ENCODE measurements at regions not wholly inside any gene's neighbourhood (a gene's known extent, or its start where the extent isn't known, plus 50 kb on each side); places are given as distances from the start of the nearest gene placed in this dataset.
"Not testable (repeated sequence)": the region's sequence is repeated elsewhere in the genome, so short reads cannot be mapped to it uniquely, and the experiment has no call there.

GRCh38 chr21:5013455-5014304 is 5507.7 kb upstream of the TPTE start:
- not testable (repeated sequence) for H3K36me3 Mint-ChIP-seq (ENCODE audit: low read depth); DNase-seq (ENCODE audit: low spot score); H3K4me3 Mint-ChIP-seq (ENCODE audit: unreplicated experiment); H3K27ac Mint-ChIP-seq (ENCODE audit: unreplicated experiment); H3K4me1 Mint-ChIP-seq (ENCODE audit: low read depth); H3K27me3 Mint-ChIP-seq (ENCODE audit: low read depth); H3K9me3 Mint-ChIP-seq (ENCODE audit: low read depth)

GRCh38 chr21:5015187-5015586 is 5506.2 kb upstream of the TPTE start:
- not testable (repeated sequence) for H3K9me3 Mint-ChIP-seq (ENCODE audit: low read depth); H3K27me3 Mint-ChIP-seq (ENCODE audit: low read depth); H3K4me1 Mint-ChIP-seq (ENCODE audit: low read depth); DNase-seq (ENCODE audit: low spot score); H3K4me3 Mint-ChIP-seq (ENCODE audit: unreplicated experiment); H3K27ac Mint-ChIP-seq (ENCODE audit: unreplicated experiment); H3K36me3 Mint-ChIP-seq (ENCODE audit: low read depth)

- not testable (repeated sequence) for H3K9me3 Mint-ChIP-seq (ENCODE audit: low read depth); DNase-seq (ENCODE audit: low spot score); H3K4me3 Mint-ChIP-seq (ENCODE audit: unreplicated experiment); H3K36me3 Mint-ChIP-seq (ENCODE audit: low read depth); H3K4me1 Mint-ChIP-seq (ENCODE audit: low read depth); H3K27ac Mint-ChIP-seq (ENCODE audit: unreplicated experiment); H3K27me3 Mint-ChIP-seq (ENCODE audit: low read depth)
Measured at GRCh38 chr21:5019120-5019519, 5502.3 kb upstream of the TPTE start.

- not testable (repeated sequence) for H3K4me3 Mint-ChIP-seq (ENCODE audit: unreplicated experiment); H3K27me3 Mint-ChIP-seq (ENCODE audit: low read depth); DNase-seq (ENCODE audit: low spot score); H3K36me3 Mint-ChIP-seq (ENCODE audit: low read depth); H3K4me1 Mint-ChIP-seq (ENCODE audit: low read depth); H3K27ac Mint-ChIP-seq (ENCODE audit: unreplicated experiment); H3K9me3 Mint-ChIP-seq (ENCODE audit: low read depth)
Measured at GRCh38 chr21:5021815-5022214, 5499.6 kb upstream of the TPTE start.

- H3K9me3 Mint-ChIP-seq (ENCODE audit: low read depth); DNase-seq (ENCODE audit: low spot score); H3K4me1 Mint-ChIP-seq (ENCODE audit: low read depth); H3K27me3 Mint-ChIP-seq (ENCODE audit: low read depth); H3K36me3 Mint-ChIP-seq (ENCODE audit: low read depth); H3K4me3 Mint-ChIP-seq (ENCODE audit: unreplicated experiment); H3K27ac Mint-ChIP-seq (ENCODE audit: unreplicated experiment): not testable (repeated sequence)
Measured at GRCh38 chr21:5022254-5022653, 5499.1 kb upstream of the TPTE start.

GRCh38 chr21:5022748-5023147 is 5498.6 kb upstream of the TPTE start:
- not testable (repeated sequence) for H3K4me1 Mint-ChIP-seq (ENCODE audit: low read depth); H3K27me3 Mint-ChIP-seq (ENCODE audit: low read depth); H3K4me3 Mint-ChIP-seq (ENCODE audit: unreplicated experiment); DNase-seq (ENCODE audit: low spot score); H3K9me3 Mint-ChIP-seq (ENCODE audit: low read depth); H3K36me3 Mint-ChIP-seq (ENCODE audit: low read depth); H3K27ac Mint-ChIP-seq (ENCODE audit: unreplicated experiment)

- H3K27ac Mint-ChIP-seq (ENCODE audit: unreplicated experiment); H3K36me3 Mint-ChIP-seq (ENCODE audit: low read depth); H3K27me3 Mint-ChIP-seq (ENCODE audit: low read depth); DNase-seq (ENCODE audit: low spot score); H3K9me3 Mint-ChIP-seq (ENCODE audit: low read depth); H3K4me3 Mint-ChIP-seq (ENCODE audit: unreplicated experiment); H3K4me1 Mint-ChIP-seq (ENCODE audit: low read depth): not testable (repeated sequence)
Measured at GRCh38 chr21:5035147-5035546, 5486.2 kb upstream of the TPTE start.

- H3K27me3 Mint-ChIP-seq (ENCODE audit: low read depth); H3K9me3 Mint-ChIP-seq (ENCODE audit: low read depth); H3K27ac Mint-ChIP-seq (ENCODE audit: unreplicated experiment); H3K36me3 Mint-ChIP-seq (ENCODE audit: low read depth); DNase-seq (ENCODE audit: low spot score); H3K4me3 Mint-ChIP-seq (ENCODE audit: unreplicated experiment); H3K4me1 Mint-ChIP-seq (ENCODE audit: low read depth): not testable (repeated sequence)
Measured at GRCh38 chr21:5035587-5035986, 5485.8 kb upstream of the TPTE start.

- not testable (repeated sequence) for H3K9me3 Mint-ChIP-seq (ENCODE audit: low read depth); H3K4me1 Mint-ChIP-seq (ENCODE audit: low read depth); H3K27me3 Mint-ChIP-seq (ENCODE audit: low read depth); DNase-seq (ENCODE audit: low spot score); H3K27ac Mint-ChIP-seq (ENCODE audit: unreplicated experiment); H3K36me3 Mint-ChIP-seq (ENCODE audit: low read depth); H3K4me3 Mint-ChIP-seq (ENCODE audit: unreplicated experiment)
Measured at GRCh38 chr21:5037606-5038331, 5483.6 kb upstream of the TPTE start.

- H3K4me3 Mint-ChIP-seq (ENCODE audit: unreplicated experiment); H3K36me3 Mint-ChIP-seq (ENCODE audit: low read depth); H3K27ac Mint-ChIP-seq (ENCODE audit: unreplicated experiment); H3K4me1 Mint-ChIP-seq (ENCODE audit: low read depth); H3K9me3 Mint-ChIP-seq (ENCODE audit: low read depth); DNase-seq (ENCODE audit: low spot score); H3K27me3 Mint-ChIP-seq (ENCODE audit: low read depth): not testable (repeated sequence)
Measured at GRCh38 chr21:5039926-5040325, 5481.5 kb upstream of the TPTE start.

GRCh38 chr21:5042583-5042982 is 5478.8 kb upstream of the TPTE start:
- H3K9me3 Mint-ChIP-seq (ENCODE audit: low read depth); H3K36me3 Mint-ChIP-seq (ENCODE audit: low read depth); H3K4me1 Mint-ChIP-seq (ENCODE audit: low read depth); DNase-seq (ENCODE audit: low spot score); H3K27me3 Mint-ChIP-seq (ENCODE audit: low read depth); H3K27ac Mint-ChIP-seq (ENCODE audit: unreplicated experiment); H3K4me3 Mint-ChIP-seq (ENCODE audit: unreplicated experiment): not testable (repeated sequence)

GRCh38 chr21:5044812-5045211 is 5476.6 kb upstream of the TPTE start:
- not testable (repeated sequence) for H3K36me3 Mint-ChIP-seq (ENCODE audit: low read depth); H3K27me3 Mint-ChIP-seq (ENCODE audit: low read depth); H3K27ac Mint-ChIP-seq (ENCODE audit: unreplicated experiment); H3K9me3 Mint-ChIP-seq (ENCODE audit: low read depth); DNase-seq (ENCODE audit: low spot score); H3K4me3 Mint-ChIP-seq (ENCODE audit: unreplicated experiment); H3K4me1 Mint-ChIP-seq (ENCODE audit: low read depth)

Measured in chondrocyte (in vitro differentiated cells).